ENCODE measurements at regions not wholly inside any gene's neighbourhood (a gene's known extent, or its start where the extent isn't known, plus 50 kb on each side); places are given as distances from the start of the nearest gene placed in this dataset.

DNA sequence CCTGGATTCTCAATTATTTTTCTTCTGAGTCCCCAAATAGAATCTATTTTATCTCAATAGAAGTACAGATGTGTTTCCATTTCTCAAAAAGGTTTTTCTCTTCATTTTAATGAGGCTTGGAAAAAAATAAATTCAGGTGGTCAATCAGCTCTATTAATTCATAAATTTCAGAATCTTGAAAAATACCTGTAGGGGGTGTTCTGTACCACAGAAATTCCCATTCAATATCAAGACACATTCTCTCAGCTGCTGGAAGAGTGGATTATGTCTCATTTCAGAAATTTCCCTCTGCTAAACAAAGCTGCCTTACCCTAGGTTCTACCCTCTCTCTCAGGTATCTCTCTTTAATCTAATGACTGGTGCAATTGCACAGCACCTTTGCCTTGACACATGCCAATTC, 1121.2 kb downstream of the SI start:
- TF ChIP-seq, protein P1, sequence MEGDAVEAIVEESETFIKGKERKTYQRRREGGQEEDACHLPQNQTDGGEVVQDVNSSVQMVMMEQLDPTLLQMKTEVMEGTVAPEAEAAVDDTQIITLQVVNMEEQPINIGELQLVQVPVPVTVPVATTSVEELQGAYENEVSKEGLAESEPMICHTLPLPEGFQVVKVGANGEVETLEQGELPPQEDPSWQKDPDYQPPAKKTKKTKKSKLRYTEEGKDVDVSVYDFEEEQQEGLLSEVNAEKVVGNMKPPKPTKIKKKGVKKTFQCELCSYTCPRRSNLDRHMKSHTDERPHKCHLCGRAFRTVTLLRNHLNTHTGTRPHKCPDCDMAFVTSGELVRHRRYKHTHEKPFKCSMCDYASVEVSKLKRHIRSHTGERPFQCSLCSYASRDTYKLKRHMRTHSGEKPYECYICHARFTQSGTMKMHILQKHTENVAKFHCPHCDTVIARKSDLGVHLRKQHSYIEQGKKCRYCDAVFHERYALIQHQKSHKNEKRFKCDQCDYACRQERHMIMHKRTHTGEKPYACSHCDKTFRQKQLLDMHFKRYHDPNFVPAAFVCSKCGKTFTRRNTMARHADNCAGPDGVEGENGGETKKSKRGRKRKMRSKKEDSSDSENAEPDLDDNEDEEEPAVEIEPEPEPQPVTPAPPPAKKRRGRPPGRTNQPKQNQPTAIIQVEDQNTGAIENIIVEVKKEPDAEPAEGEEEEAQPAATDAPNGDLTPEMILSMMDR (conservative IDR thresholded peaks at IDR 0.05; ENCODE audit: low read depth, low read length), result no peak; the same call in 1 of the 2 replicates
- TF ChIP-seq EZH2 (IDR thresholded peaks at IDR 0.05; ENCODE audit: borderline replicate concordance, low read depth, low read length, poor library complexity, severe bottlenecking), result no peak

All from A673 (cell line).